GM18951 (cell line): ENCODE measurements at regions not wholly inside any gene's neighbourhood (a gene's known extent, or its start where the extent isn't known, plus 50 kb on each side); places are given as distances from the start of the nearest gene placed in this dataset.

ENCODE experiments used
- POLR2A ChIP-seq: IDR thresholded peaks from 4 replicates; pipeline ENCODE4 v1.6.1; 2011; ENCODE audit warnings: mild to moderate bottlenecking; ENCODE audit not compliant: insufficient read length, insufficient read depth; ENCODE audit errors: extremely low read depth
- in situ Hi-C: fragments of 300-500 bp; cut with MboI; formaldehyde crosslinking; loops from one replicate; pipeline ENCODE4 v1.12.0; 2022; ENCODE audit warnings: low sequenced_read_pairs, mixed read lengths, inconsistent platforms; ENCODE audit not compliant: unreplicated experiment

GRCh38 chr2:34416856-34417255 is 817.8 kb upstream of the FAM98A start:
- in situ Hi-C loops = no loop called here
- no peak for TF ChIP-seq POLR2A

GRCh38 chr2:34414856-34415255 is 815.8 kb upstream of the FAM98A start:
- in situ Hi-C loops = no loop called here

GRCh38 chr2:34408100-34408499 is 809.0 kb upstream of the FAM98A start:
- in situ Hi-C loops = no loop called here
- no peak for TF ChIP-seq POLR2A

More at GRCh38 chr2:34414856-34415255, 815.8 kb upstream of the FAM98A start:
- no peak for TF ChIP-seq POLR2A

GRCh38 chr2:34403512-34403911 is 804.4 kb upstream of the FAM98A start:
- in situ Hi-C loops = no loop called here

GRCh38 chr2:34402376-34402775 is 803.3 kb upstream of the FAM98A start:
- in situ Hi-C loops = no loop called here
- no peak for TF ChIP-seq POLR2A

More at GRCh38 chr2:34403512-34403911, 804.4 kb upstream of the FAM98A start:
- no peak for TF ChIP-seq POLR2A

GRCh38 chr2:34401186-34401585 is 802.1 kb upstream of the FAM98A start:
- no peak for TF ChIP-seq POLR2A
- in situ Hi-C loops = no loop called here

- in situ Hi-C loops = no loop called here
- no peak for TF ChIP-seq POLR2A
These were observed 789.3 kb upstream of the FAM98A start for GRCh38 chr2:34388446-34388845.

GRCh38 chr2:34387536-34387935 is 788.4 kb upstream of the FAM98A start:
- TF ChIP-seq POLR2A = no peak
- in situ Hi-C loops = no loop called here

GRCh38 chr2:34379586-34379985 is 780.5 kb upstream of the FAM98A start:
- no peak for TF ChIP-seq POLR2A
- in situ Hi-C loops = no loop called here

- no peak for TF ChIP-seq POLR2A
- in situ Hi-C loops = no loop called here
These were observed 774.6 kb upstream of the FAM98A start for GRCh38 chr2:34373586-34374233.

GRCh38 chr2:34372967-34373366 is 773.9 kb upstream of the FAM98A start:
- in situ Hi-C loops = no loop called here
- TF ChIP-seq POLR2A = no peak

- TF ChIP-seq POLR2A = no peak
- in situ Hi-C loops = no loop called here
These were observed 772.6 kb upstream of the FAM98A start for GRCh38 chr2:34371711-34372110.

GRCh38 chr2:34368304-34368703 is 769.2 kb upstream of the FAM98A start:
- TF ChIP-seq POLR2A = no peak
- in situ Hi-C loops = no loop called here

- in situ Hi-C loops = no loop called here
- no peak for TF ChIP-seq POLR2A
These were observed 766.8 kb upstream of the FAM98A start for GRCh38 chr2:34365932-34366331.

- in situ Hi-C loops = no loop called here
- TF ChIP-seq POLR2A = no peak
These were observed 766.4 kb upstream of the FAM98A start for GRCh38 chr2:34365512-34365911.

- TF ChIP-seq POLR2A = no peak
- in situ Hi-C loops = no loop called here
These were observed 754.5 kb upstream of the FAM98A start for GRCh38 chr2:34353509-34354113.
